Neural cell (in vitro differentiated cells): ENCODE measurements at regions not wholly inside any gene's neighbourhood (a gene's known extent, or its start where the extent isn't known, plus 50 kb on each side); places are given as distances from the start of the nearest gene placed in this dataset.
"Not testable (repeated sequence)": the region's sequence is repeated elsewhere in the genome, so short reads cannot be mapped to it uniquely, and the experiment has no call there.

Experiments used
- H2AFZ ChIP-seq: fragments of 200-600, 300-800 bp; sonication (generic), shearing (Covaris generic); 2 replicates; pipeline ENCODE4 v1.6.0; 2014; ENCODE audit warnings: low read depth, mild to moderate bottlenecking, antibody characterized with exemption, low read length, moderate library complexity
- H3F3A ChIP-seq: fragments of 200-600 bp; shearing (Covaris generic); 2 replicates; pipeline ENCODE4 v1.6.1; 2016; ENCODE audit warnings: mild to moderate bottlenecking, moderate library complexity, mixed read lengths, antibody characterized with exemption, low read length; ENCODE audit not compliant: insufficient read depth, poor library complexity, severe bottlenecking
- H3K27ac ChIP-seq: fragments of 200-600, 300-800 bp; sonication (generic), shearing (Covaris generic); 2 replicates; pipeline ENCODE4 v1.5.1; 2014; ENCODE audit warnings: mild to moderate bottlenecking, low read length, moderate library complexity
- H3K27me3 ChIP-seq: fragments of 300-800, 200-600 bp; sonication (generic), shearing (Covaris generic); 2 replicates; pipeline ENCODE4 v1.6.0; 2014; ENCODE audit warnings: mild to moderate bottlenecking, low read depth, low read length, moderate library complexity; ENCODE audit not compliant: insufficient read depth
- H3K36me3 ChIP-seq: fragments of 300-800, 200-600 bp; sonication (generic), shearing (Covaris generic); 2 replicates; pipeline ENCODE4 v1.5.1; 2014; ENCODE audit warnings: mild to moderate bottlenecking, antibody characterized with exemption, low read length, moderate library complexity; ENCODE audit not compliant: insufficient read depth
- H3K4me2 ChIP-seq: fragments of 300-800, 200-600 bp; sonication (generic), shearing (Covaris generic); 2 replicates; pipeline ENCODE4 v1.6.0; 2014; ENCODE audit warnings: mild to moderate bottlenecking, low read length
- H3K4me3 ChIP-seq: fragments of 300-800, 200-600 bp; sonication (generic), shearing (Covaris generic); 2 replicates; pipeline ENCODE4 v1.5.1; 2014; ENCODE audit warnings: mild to moderate bottlenecking, low read length, moderate library complexity
- H3K79me2 ChIP-seq: fragments of 200-600 bp; shearing (Covaris generic); replicated peaks from 2 replicates; pipeline ENCODE4 v1.6.0; 2014; ENCODE audit warnings: mild to moderate bottlenecking, low read length, moderate library complexity; ENCODE audit not compliant: insufficient read depth
- H3K9ac ChIP-seq: fragments of 300-800, 200-600 bp; sonication (generic), shearing (Covaris generic); 2 replicates; pipeline ENCODE4 v1.6.1; 2016; ENCODE audit warnings: mild to moderate bottlenecking, low read length, mixed read lengths
- H3K9me2 ChIP-seq: fragments of 200-600 bp; shearing (Covaris generic); 2 replicates; pipeline ENCODE4 v1.6.1; 2016; ENCODE audit warnings: mild to moderate bottlenecking, low read length, mixed read lengths; ENCODE audit not compliant: insufficient read depth
- H3K9me3 ChIP-seq: fragments of 200-600, 300-800 bp; sonication (generic), shearing (Covaris generic); 2 replicates; pipeline ENCODE4 v1.6.1; 2016; ENCODE audit warnings: mild to moderate bottlenecking, mixed run types, low read length, moderate library complexity, mixed read lengths
- H4K20me1 ChIP-seq: fragments of 200-600 bp; shearing (Covaris generic); 2 replicates; pipeline ENCODE4 v1.6.1; 2016; ENCODE audit warnings: mild to moderate bottlenecking, mixed run types; ENCODE audit not compliant: insufficient read depth
- EP300 ChIP-seq: fragments of 450-650 bp; conservative IDR thresholded peaks from 2 replicates; pipeline ENCODE4 v1.6.1; 2014; ENCODE audit warnings: antibody characterized with exemption, mild to moderate bottlenecking, moderate library complexity; ENCODE audit not compliant: poor library complexity, severe bottlenecking
- EZH2 ChIP-seq: fragments of 200-600, 300-800 bp; shearing (Covaris generic), sonication (generic); IDR thresholded peaks from 2 replicates; pipeline ENCODE4 v1.6.1; 2014; ENCODE audit warnings: antibody characterized with exemption, low read length, borderline replicate concordance, mild to moderate bottlenecking; ENCODE audit not compliant: insufficient read depth, poor library complexity, severe bottlenecking
- MXI1 ChIP-seq: fragments of 450-650 bp; conservative IDR thresholded peaks from 2 replicates; pipeline ENCODE4 v1.6.1; 2014; ENCODE audit warnings: antibody characterized with exemption, mild to moderate bottlenecking; ENCODE audit not compliant: poor library complexity, severe bottlenecking
- POLR2AphosphoS5 ChIP-seq: IDR thresholded peaks from 2 replicates; pipeline ENCODE4 v1.6.1; 2012
- RAD21 ChIP-seq: fragments of 450-650 bp; conservative IDR thresholded peaks from 2 replicates; pipeline ENCODE4 v1.6.1; 2014; ENCODE audit warnings: antibody characterized with exemption, mild to moderate bottlenecking, moderate library complexity
- SMC3 ChIP-seq: fragments of 450-650 bp; conservative IDR thresholded peaks from 2 replicates; pipeline ENCODE4 v1.6.1; 2014; ENCODE audit warnings: antibody characterized with exemption, mild to moderate bottlenecking, moderate library complexity; ENCODE audit not compliant: poor library complexity
- TAF1 ChIP-seq: IDR thresholded peaks from 2 replicates; pipeline ENCODE4 v1.6.1; 2012; ENCODE audit warnings: low read depth
- TF ChIP-seq, protein P1 (sequence below): fragments of 450-650 bp; IDR thresholded peaks from 2 replicates; pipeline ENCODE4 v1.5.1; 2014; ENCODE audit warnings: antibody characterized with exemption, mild to moderate bottlenecking, moderate library complexity; ENCODE audit not compliant: poor library complexity, severe bottlenecking
- TF ChIP-seq, protein P2 (sequence below): IDR thresholded peaks from 2 replicates; pipeline ENCODE4 v1.6.1; 2012; ENCODE audit warnings: borderline replicate concordance

DNA sequence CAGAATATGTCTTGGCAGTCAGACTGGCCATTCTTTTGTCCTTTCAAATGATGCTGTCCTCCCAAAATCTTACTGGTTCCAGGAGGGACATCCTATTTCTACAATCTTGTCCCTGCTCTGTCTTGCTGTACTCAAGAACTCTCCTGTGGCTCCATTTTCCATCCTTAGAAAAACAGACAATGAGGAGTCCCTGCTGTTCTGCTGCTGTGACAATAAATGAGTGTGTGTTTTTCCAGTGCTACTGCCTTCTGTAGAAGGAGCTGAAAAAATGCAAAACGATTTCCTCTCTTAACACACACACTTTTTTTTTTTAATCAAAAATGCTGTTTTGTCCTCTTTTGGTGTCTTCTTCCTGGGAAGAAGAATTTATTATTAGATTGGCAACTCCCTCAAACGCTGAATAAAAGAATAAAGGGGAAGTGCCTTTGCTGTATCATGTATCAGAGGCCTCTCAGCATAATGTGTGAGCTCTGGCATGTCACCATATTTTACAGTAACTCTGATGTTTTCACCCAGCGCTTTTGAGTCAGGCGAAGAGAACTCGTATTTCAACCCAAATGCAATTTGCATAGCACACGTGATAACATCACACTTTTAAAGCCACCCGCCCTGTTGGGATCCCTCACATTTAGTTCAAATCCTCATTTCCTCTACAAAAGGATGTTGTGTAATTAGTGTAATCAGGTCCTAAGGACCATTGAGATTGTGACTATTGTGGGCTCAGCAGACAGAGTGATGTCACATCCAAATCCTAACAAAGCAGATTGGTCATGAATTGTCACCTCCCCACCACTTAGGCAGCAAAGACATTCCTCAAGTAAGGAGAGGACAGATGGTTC, 496.0 kb upstream of the LARGE1 start:
- Histone ChIP-seq H3K36me3 (no peaks in the 10 kb centered on the region), H3K4me3 (peak overlapping the region; percentile 1), H3K27me3 (no peaks in the 10 kb centered on the region), H3K9ac (peak overlapping the region; percentile 23), H3K27ac (peak overlapping the region; percentile 55), H3F3A (no peaks in the 10 kb centered on the region), H3K4me2 (no peak overlapping the region), H2AFZ (no peak overlapping the region), H4K20me1 (no peaks in the 10 kb centered on the region), H3K79me2 (no peaks in the 10 kb centered on the region), H3K9me2 (no peaks in the 10 kb centered on the region), H3K9me3 (no peaks in the 10 kb centered on the region)
- TF ChIP-seq EZH2 (no peak), POLR2AphosphoS5 (peak; percentile 36), RAD21 (no peak), MXI1 (no peak), SMC3 (no peak), EP300 (no peak), TAF1 (no peak)
- TF ChIP-seq, protein P1, sequence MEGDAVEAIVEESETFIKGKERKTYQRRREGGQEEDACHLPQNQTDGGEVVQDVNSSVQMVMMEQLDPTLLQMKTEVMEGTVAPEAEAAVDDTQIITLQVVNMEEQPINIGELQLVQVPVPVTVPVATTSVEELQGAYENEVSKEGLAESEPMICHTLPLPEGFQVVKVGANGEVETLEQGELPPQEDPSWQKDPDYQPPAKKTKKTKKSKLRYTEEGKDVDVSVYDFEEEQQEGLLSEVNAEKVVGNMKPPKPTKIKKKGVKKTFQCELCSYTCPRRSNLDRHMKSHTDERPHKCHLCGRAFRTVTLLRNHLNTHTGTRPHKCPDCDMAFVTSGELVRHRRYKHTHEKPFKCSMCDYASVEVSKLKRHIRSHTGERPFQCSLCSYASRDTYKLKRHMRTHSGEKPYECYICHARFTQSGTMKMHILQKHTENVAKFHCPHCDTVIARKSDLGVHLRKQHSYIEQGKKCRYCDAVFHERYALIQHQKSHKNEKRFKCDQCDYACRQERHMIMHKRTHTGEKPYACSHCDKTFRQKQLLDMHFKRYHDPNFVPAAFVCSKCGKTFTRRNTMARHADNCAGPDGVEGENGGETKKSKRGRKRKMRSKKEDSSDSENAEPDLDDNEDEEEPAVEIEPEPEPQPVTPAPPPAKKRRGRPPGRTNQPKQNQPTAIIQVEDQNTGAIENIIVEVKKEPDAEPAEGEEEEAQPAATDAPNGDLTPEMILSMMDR, result no peak
- TF ChIP-seq, protein P2, sequence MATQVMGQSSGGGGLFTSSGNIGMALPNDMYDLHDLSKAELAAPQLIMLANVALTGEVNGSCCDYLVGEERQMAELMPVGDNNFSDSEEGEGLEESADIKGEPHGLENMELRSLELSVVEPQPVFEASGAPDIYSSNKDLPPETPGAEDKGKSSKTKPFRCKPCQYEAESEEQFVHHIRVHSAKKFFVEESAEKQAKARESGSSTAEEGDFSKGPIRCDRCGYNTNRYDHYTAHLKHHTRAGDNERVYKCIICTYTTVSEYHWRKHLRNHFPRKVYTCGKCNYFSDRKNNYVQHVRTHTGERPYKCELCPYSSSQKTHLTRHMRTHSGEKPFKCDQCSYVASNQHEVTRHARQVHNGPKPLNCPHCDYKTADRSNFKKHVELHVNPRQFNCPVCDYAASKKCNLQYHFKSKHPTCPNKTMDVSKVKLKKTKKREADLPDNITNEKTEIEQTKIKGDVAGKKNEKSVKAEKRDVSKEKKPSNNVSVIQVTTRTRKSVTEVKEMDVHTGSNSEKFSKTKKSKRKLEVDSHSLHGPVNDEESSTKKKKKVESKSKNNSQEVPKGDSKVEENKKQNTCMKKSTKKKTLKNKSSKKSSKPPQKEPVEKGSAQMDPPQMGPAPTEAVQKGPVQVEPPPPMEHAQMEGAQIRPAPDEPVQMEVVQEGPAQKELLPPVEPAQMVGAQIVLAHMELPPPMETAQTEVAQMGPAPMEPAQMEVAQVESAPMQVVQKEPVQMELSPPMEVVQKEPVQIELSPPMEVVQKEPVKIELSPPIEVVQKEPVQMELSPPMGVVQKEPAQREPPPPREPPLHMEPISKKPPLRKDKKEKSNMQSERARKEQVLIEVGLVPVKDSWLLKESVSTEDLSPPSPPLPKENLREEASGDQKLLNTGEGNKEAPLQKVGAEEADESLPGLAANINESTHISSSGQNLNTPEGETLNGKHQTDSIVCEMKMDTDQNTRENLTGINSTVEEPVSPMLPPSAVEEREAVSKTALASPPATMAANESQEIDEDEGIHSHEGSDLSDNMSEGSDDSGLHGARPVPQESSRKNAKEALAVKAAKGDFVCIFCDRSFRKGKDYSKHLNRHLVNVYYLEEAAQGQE, result peak; percentile 69

DNA sequence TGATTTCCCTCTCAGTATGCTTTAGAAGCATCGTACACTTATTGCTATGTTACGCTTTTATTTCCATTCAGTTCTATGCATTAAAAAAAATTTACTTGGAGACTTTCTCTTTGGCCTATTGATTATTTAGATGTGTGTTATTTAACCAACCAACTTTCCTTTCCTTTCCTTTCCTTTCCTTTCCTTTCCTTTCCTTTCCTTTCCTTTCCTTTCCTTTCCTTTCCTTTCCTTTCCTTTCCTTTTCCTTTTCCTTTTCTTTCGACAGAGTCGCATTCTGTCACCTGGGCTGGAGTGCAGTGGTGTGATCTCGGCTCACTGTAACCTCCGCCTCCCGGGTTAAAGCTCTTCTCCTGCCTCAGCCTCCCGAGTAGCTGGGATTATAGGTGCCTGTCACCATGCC, 502.7 kb upstream of the LARGE1 start:
- not testable (repeated sequence) for H3K79me2 ChIP-seq, H3K4me3 ChIP-seq, H3K27ac ChIP-seq, H3K9me2 ChIP-seq, H3F3A ChIP-seq, H3K36me3 ChIP-seq, H3K9me3 ChIP-seq, H2AFZ ChIP-seq, H4K20me1 ChIP-seq, H3K9ac ChIP-seq, H3K4me2 ChIP-seq, H3K27me3 ChIP-seq
